SK-N-SH (cell line): ENCODE measurements at regions not wholly inside any gene's neighbourhood (a gene's known extent, or its start where the extent isn't known, plus 50 kb on each side); places are given as distances from the start of the nearest gene placed in this dataset.
A peak's percentile ranks its signal among the peaks of the same experiment; 100 is the strongest.

Experiments used
- CTCF ChIA-PET: fragments of 300-600, 350-600 bp; formaldehyde crosslinking; extraction: SDS; loops from one replicate; lab custom pipeline; 2021; lab: Yijun Ruan, JAX
- POLR2A ChIA-PET: fragments of 350-600 bp; sonication (Branson Sonifier 250); formaldehyde crosslinking; extraction: SDS; loops from one replicate; lab custom pipeline; 2020; ENCODE audit warnings: antibody characterized with exemption, inconsistent platforms; lab: Yijun Ruan, JAX
- DNase-seq: peaks from one replicate; pipeline ENCODE4 v3.0.0; 2012
- H2AFZ ChIP-seq: fragments of 200-600 bp; sonication (generic); 2 replicates; pipeline ENCODE4 v1.8.1; 2016; ENCODE audit warnings: antibody characterized with exemption, mild to moderate bottlenecking, low read depth
- H3F3A ChIP-seq: fragments of 200-600 bp; sonication (generic); replicated peaks from 2 replicates; pipeline ENCODE3; 2016; ENCODE audit warnings: antibody characterized with exemption, mild to moderate bottlenecking; ENCODE audit not compliant: insufficient read depth
- H3K27ac ChIP-seq, 2 experiments: fragments of 200-500 bp in 1 of 2; fragments of 200-600 bp in 1 of 2; sonication (Bioruptor generic) in 1 of 2; sonication (generic), shearing (Covaris generic) in 1 of 2; 2 replicates each; pipeline versions ENCODE4 v1.5.1 to v1.6.1; 2014 to 2016; ENCODE audit warnings: low read depth in 2 of 2, inconsistent platforms in 1 of 2, low read length in 1 of 2, mild to moderate bottlenecking in 1 of 2, mixed read lengths in 1 of 2
- H3K27me3 ChIP-seq: fragments of 200-600 bp; sonication (generic), shearing (Covaris generic); 2 replicates; pipeline ENCODE4 v1.6.1; 2016; ENCODE audit warnings: mixed run types; ENCODE audit not compliant: insufficient read depth
- H3K36me3 ChIP-seq, 2 experiments: fragments of 200-500 bp in 1 of 2; fragments of 200-600 bp in 1 of 2; sonication (Bioruptor generic) in 1 of 2; sonication (generic) in 1 of 2; replicated peaks in 1 of 2; 2 replicates each; pipeline versions ENCODE3 to v1.5.1; 2014 to 2016; ENCODE audit warnings: low read length in 1 of 2, mild to moderate bottlenecking in 1 of 2; ENCODE audit not compliant: insufficient read depth in 2 of 2, control insufficient read depth in 1 of 2
- H3K4me1 ChIP-seq, 2 experiments: fragments of 200-500 bp in 1 of 2; fragments of 200-600 bp in 1 of 2; sonication (Bioruptor generic) in 1 of 2; sonication (generic), shearing (Covaris generic) in 1 of 2; 2 replicates each; pipeline versions ENCODE4 v1.5.1 to v1.6.1; 2014 to 2016; ENCODE audit warnings: low read depth in 1 of 2, low read length in 1 of 2, mixed run types in 1 of 2; ENCODE audit not compliant: insufficient read depth in 2 of 2, control insufficient read depth in 1 of 2
- H3K4me2 ChIP-seq: fragments of 200-600 bp; sonication (generic), shearing (Covaris generic); 2 replicates; pipeline ENCODE4 v1.6.1; 2017; ENCODE audit warnings: mixed run types
- H3K4me3 ChIP-seq, 2 experiments: fragments of 200-500 bp in 1 of 2; fragments of 200-600 bp in 1 of 2; sonication (Bioruptor generic) in 1 of 2; sonication (generic), shearing (Covaris generic) in 1 of 2; 2 replicates each; pipeline versions ENCODE4 v1.5.1 to v1.8.1; 2014 to 2016; ENCODE audit warnings: low read depth in 2 of 2, inconsistent platforms in 1 of 2, low read length in 1 of 2, mild to moderate bottlenecking in 1 of 2, mixed read lengths in 1 of 2, moderate library complexity in 1 of 2
- H3K79me2 ChIP-seq: fragments of 200-600 bp; sonication (generic); 2 replicates; pipeline ENCODE4 v1.8.1; 2017; ENCODE audit warnings: mild to moderate bottlenecking; ENCODE audit not compliant: insufficient read depth
- H3K9ac ChIP-seq: fragments of 200-600 bp; sonication (generic); 2 replicates; pipeline ENCODE4 v1.6.1; 2017; ENCODE audit warnings: mixed run types
- H3K9me2 ChIP-seq: fragments of 200-600 bp; sonication (generic); 2 replicates; pipeline ENCODE4 v1.6.1; 2017; ENCODE audit warnings: mixed run types
- H3K9me3 ChIP-seq: fragments of 200-600 bp; sonication (generic); 2 replicates; pipeline ENCODE4 v1.6.1; 2017; ENCODE audit warnings: mixed run types, mild to moderate bottlenecking, moderate library complexity
- H4K20me1 ChIP-seq: fragments of 200-600 bp; sonication (generic); 2 replicates; pipeline ENCODE4 v1.6.1; 2017; ENCODE audit warnings: mild to moderate bottlenecking, mixed run types; ENCODE audit not compliant: insufficient read depth
- EP300 ChIP-seq, 2 experiments: IDR thresholded peaks; 2 replicates each; pipeline versions ENCODE4 v1.4.0 to v1.6.1; 2012; ENCODE audit warnings: borderline replicate concordance in 1 of 2, low read depth in 1 of 2, low read length in 1 of 2
- EZH2phosphoT487 ChIP-seq: fragments of 200-600 bp; sonication (generic); IDR thresholded peaks from 2 replicates; pipeline ENCODE4 v1.6.1; 2017; ENCODE audit warnings: low read depth, mixed run types, mild to moderate bottlenecking, antibody characterized with exemption, moderate library complexity, borderline replicate concordance
- FOSL2 ChIP-seq: IDR thresholded peaks from 2 replicates; pipeline ENCODE4 v1.4.0; 2012; ENCODE audit warnings: low read depth, mild to moderate bottlenecking, moderate library complexity, borderline replicate concordance
- FOXM1 ChIP-seq: IDR thresholded peaks from 2 replicates; pipeline ENCODE4 v1.4.0; 2012; ENCODE audit warnings: low read depth, mild to moderate bottlenecking
- JUND ChIP-seq: IDR thresholded peaks from 2 replicates; pipeline ENCODE4 v1.4.0; 2012
- MAX ChIP-seq: IDR thresholded peaks from 2 replicates; pipeline ENCODE4 v1.4.0; 2012; ENCODE audit warnings: low read depth
- MXI1 ChIP-seq: IDR thresholded peaks from 2 replicates; pipeline ENCODE4 v1.6.1; 2012; ENCODE audit warnings: mild to moderate bottlenecking, low read depth, low read length, improper control_type of control experiment
- POLR2AphosphoS5 ChIP-seq: IDR thresholded peaks from 2 replicates; pipeline ENCODE4 v1.6.1; 2012; ENCODE audit warnings: low read depth, low read length
- RFX5 ChIP-seq: IDR thresholded peaks from 2 replicates; pipeline ENCODE4 v1.6.1; 2012; ENCODE audit warnings: mild to moderate bottlenecking, improper control_type of control experiment, low read length
- SIN3A ChIP-seq: IDR thresholded peaks from 2 replicates; pipeline ENCODE4 v1.6.1; 2012; ENCODE audit warnings: low read depth, mild to moderate bottlenecking, low read length, moderate library complexity, borderline replicate concordance
- TEAD4 ChIP-seq: IDR thresholded peaks from 2 replicates; pipeline ENCODE4 v1.4.0; 2012; ENCODE audit warnings: mild to moderate bottlenecking, borderline replicate concordance; ENCODE audit not compliant: insufficient read depth
- YY1 ChIP-seq: IDR thresholded peaks from 2 replicates; pipeline ENCODE4 v1.4.0; 2012; ENCODE audit warnings: low read depth, mild to moderate bottlenecking
- WGBS: methylation state at CpG from one replicate; pipeline ENCODE4 v1.1.6; 2017; ENCODE audit warnings: low lambda C conversion rate; 5-methylcytosine and 5-hydroxymethylcytosine counted together
- TF ChIP-seq, protein P1 (sequence below): IDR thresholded peaks from 2 replicates; pipeline ENCODE4 v1.4.0; 2012; ENCODE audit warnings: low read depth, borderline replicate concordance

GRCh38 chr9:11086561-11086960, 473.8 kb upstream of the PTPRD start:
- Histone ChIP-seq H3K9ac (no peak overlapping the region), H3F3A (peaks cover 6% of the 10 kb centered on the region), H4K20me1 (no peaks in the 10 kb centered on the region), H3K4me1 (no peaks in the 10 kb centered on the region), H3K9me3 (no peaks in the 10 kb centered on the region), H3K27ac (no peak overlapping the region; a peak in 1 of 4 replicates), H3K36me3 (no peaks in the 10 kb centered on the region), H3K4me2 (no peak overlapping the region), H3K4me3 (no peak overlapping the region), H3K27me3 (no peaks in the 10 kb centered on the region), H3K79me2 (no peaks in the 10 kb centered on the region), H2AFZ (no peak overlapping the region), H3K9me2 (0 out of 2 replicates have a peak, but pooled peaks cover 4% of the 10 kb centered on the region)
- CTCF ChIA-PET = interaction anchor here (1.2 kb wide), 1 partner anchor 60 kb away, joined by 4 read pairs; no protein-coding TSS in a partner anchor
- WGBS = 3% methylated on average over 2 of the region's 2 CpGs
- DNase-seq = no peak
- TF ChIP-seq POLR2AphosphoS5 (no peak), MAX (no peak), FOXM1 (no peak), FOSL2 (peak; percentile 33; the same call in 1 of the 2 replicates), JUND (peak; percentile 18; the same call in 1 of the 2 replicates), TEAD4 (no peak)
- POLR2A ChIA-PET = no interaction called here

GRCh38 chr9:11088821-11089374, 476.1 kb upstream of the PTPRD start:
- DNase-seq = no peak

More at GRCh38 chr9:11088821-11089374, 476.1 kb upstream of the PTPRD start:
- Histone ChIP-seq H3F3A (peaks cover 6% of the 10 kb centered on the region), H3K36me3 (no peaks in the 10 kb centered on the region), H3K79me2 (no peaks in the 10 kb centered on the region), H3K27me3 (no peaks in the 10 kb centered on the region), H2AFZ (no peak overlapping the region), H3K9me3 (no peaks in the 10 kb centered on the region), H3K4me3 (no peak overlapping the region), H3K4me2 (no peak overlapping the region), H3K27ac (no peak overlapping the region), H3K9ac (no peak overlapping the region), H3K9me2 (0 out of 2 replicates have a peak, but pooled peaks cover 4% of the 10 kb centered on the region), H4K20me1 (no peaks in the 10 kb centered on the region), H3K4me1 (no peaks in the 10 kb centered on the region)
- POLR2A ChIA-PET = no interaction called here
- CTCF ChIA-PET = interaction anchor here (0.8 kb wide), 1 partner anchor 11 kb away, joined by 3 read pairs; no protein-coding TSS in a partner anchor
- TF ChIP-seq MXI1 (no peak), RFX5 (no peak), EP300 (IDR thresholded peaks at IDR 0.05; ENCODE audit: borderline replicate concordance in 1 of 2, low read depth in 1 of 2, low read length in 1 of 2) (no peak), YY1 (no peak), EZH2phosphoT487 (no peak), SIN3A (no peak), TEAD4 (no peak)
- TF ChIP-seq, protein P1, sequence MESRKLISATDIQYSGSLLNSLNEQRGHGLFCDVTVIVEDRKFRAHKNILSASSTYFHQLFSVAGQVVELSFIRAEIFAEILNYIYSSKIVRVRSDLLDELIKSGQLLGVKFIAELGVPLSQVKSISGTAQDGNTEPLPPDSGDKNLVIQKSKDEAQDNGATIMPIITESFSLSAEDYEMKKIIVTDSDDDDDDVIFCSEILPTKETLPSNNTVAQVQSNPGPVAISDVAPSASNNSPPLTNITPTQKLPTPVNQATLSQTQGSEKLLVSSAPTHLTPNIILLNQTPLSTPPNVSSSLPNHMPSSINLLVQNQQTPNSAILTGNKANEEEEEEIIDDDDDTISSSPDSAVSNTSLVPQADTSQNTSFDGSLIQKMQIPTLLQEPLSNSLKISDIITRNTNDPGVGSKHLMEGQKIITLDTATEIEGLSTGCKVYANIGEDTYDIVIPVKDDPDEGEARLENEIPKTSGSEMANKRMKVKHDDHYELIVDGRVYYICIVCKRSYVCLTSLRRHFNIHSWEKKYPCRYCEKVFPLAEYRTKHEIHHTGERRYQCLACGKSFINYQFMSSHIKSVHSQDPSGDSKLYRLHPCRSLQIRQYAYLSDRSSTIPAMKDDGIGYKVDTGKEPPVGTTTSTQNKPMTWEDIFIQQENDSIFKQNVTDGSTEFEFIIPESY = no peak
- WGBS = 14% methylated on average over 1 of the region's 1 CpG
